GM23338 (cell line): ENCODE measurements at regions not wholly inside any gene's neighbourhood (a gene's known extent, or its start where the extent isn't known, plus 50 kb on each side); places are given as distances from the start of the nearest gene placed in this dataset.

Experiments
- CREB1 ChIP-seq: fragments of 250-450 bp; sonication (Bioruptor Pico); IDR thresholded peaks from 2 replicates; pipeline ENCODE4 v1.5.0; 2020; ENCODE audit warnings: low read depth, mild to moderate bottlenecking, moderate library complexity
- CTCF ChIP-seq, 2 experiments: fragments of 200-600 bp in 1 of 2; sonication (generic) in 1 of 2; conservative IDR thresholded peaks; 2 replicates each; pipeline versions ENCODE4 v1.5.1 to v1.6.1; 2016 to 2017; ENCODE audit warnings: antibody characterized with exemption in 2 of 2, low read depth in 2 of 2, mild to moderate bottlenecking in 2 of 2, moderate library complexity in 1 of 2
- ETS1 ChIP-seq: IDR thresholded peaks from 2 replicates; pipeline ENCODE4 v1.6.1; 2016; ENCODE audit warnings: antibody characterized with exemption
- EZH2 ChIP-seq: fragments of 200-600 bp; sonication (generic); IDR thresholded peaks from one replicate; pipeline ENCODE4 v1.8.0; 2017; ENCODE audit warnings: antibody characterized with exemption, mild to moderate bottlenecking, low read depth; ENCODE audit not compliant: unreplicated experiment
- EZH2phosphoT487 ChIP-seq: fragments of 200-600 bp; sonication (generic); IDR thresholded peaks from one replicate; pipeline ENCODE4 v1.8.1; 2018; ENCODE audit warnings: antibody characterized with exemption; ENCODE audit not compliant: unreplicated experiment
- JUNB ChIP-seq: IDR thresholded peaks from one replicate; pipeline ENCODE4 v1.6.1; 2016; ENCODE audit warnings: antibody characterized with exemption; ENCODE audit not compliant: unreplicated experiment
- NANOG ChIP-seq: IDR thresholded peaks from 2 replicates; pipeline ENCODE4 v1.6.1; 2016; ENCODE audit warnings: antibody characterized with exemption, borderline replicate concordance
- POLR2AphosphoS5 ChIP-seq: IDR thresholded peaks from 2 replicates; pipeline ENCODE4 v1.6.1; 2016; ENCODE audit warnings: antibody characterized with exemption, low read depth
- REST ChIP-seq: IDR thresholded peaks from one replicate; pipeline ENCODE4 v1.6.1; 2018; ENCODE audit warnings: antibody characterized with exemption; ENCODE audit not compliant: unreplicated experiment
- STAT1 ChIP-seq: IDR thresholded peaks from one replicate; pipeline ENCODE4 v1.6.1; 2016; ENCODE audit warnings: antibody characterized with exemption; ENCODE audit not compliant: unreplicated experiment

GRCh38 chr18:22330508-22330907, 87.2 kb downstream of the CTAGE1 start:
- no peak for TF ChIP-seq CTCF (conservative IDR thresholded peaks at IDR 0.05; ENCODE audit: low read depth in 2 of 2)
- no peak for TF ChIP-seq REST
- TF ChIP-seq POLR2AphosphoS5 = no peak
- TF ChIP-seq EZH2phosphoT487 = no peak
- no peak for TF ChIP-seq CREB1 (CRISPR knock-in tag)
- no peak for TF ChIP-seq EZH2
- no peak for TF ChIP-seq NANOG
- TF ChIP-seq JUNB = no peak
- no peak for TF ChIP-seq ETS1
- TF ChIP-seq STAT1 = no peak
